ENCODE measurements at regions not wholly inside any gene's neighbourhood (a gene's known extent, or its start where the extent isn't known, plus 50 kb on each side); places are given as distances from the start of the nearest gene placed in this dataset.

GRCh38 chr2:16400127-16400623 is 265.5 kb downstream of the CYRIA start:
- in situ Hi-C loops (cut with MboI; ENCODE audit: low pct_unique_long_range_greater_than_20kb in 2 of 9, low sequenced_read_pairs in 9 of 9, unreplicated experiment in 9 of 9), result no loop called here
- Histone ChIP-seq H3K27ac (no peak overlapping the region), H3K4me3 (no peak overlapping the region), H3K4me1 (replicated peaks in 1 of 2) (peaks cover 0 to 5% of the 10 kb centered on the region in 2 donors)
- 0 to 49% (median 30%) methylated on average over 1 to 5 of the region's 7 CpGs; no CpG with 5 or more reads in 4 of the 10 experiments for WGBS, 10 experiments
- ATAC-seq (replicated peaks in 6 of 8), result peak in 1 of 8 experiments; percentile 36

DNA sequence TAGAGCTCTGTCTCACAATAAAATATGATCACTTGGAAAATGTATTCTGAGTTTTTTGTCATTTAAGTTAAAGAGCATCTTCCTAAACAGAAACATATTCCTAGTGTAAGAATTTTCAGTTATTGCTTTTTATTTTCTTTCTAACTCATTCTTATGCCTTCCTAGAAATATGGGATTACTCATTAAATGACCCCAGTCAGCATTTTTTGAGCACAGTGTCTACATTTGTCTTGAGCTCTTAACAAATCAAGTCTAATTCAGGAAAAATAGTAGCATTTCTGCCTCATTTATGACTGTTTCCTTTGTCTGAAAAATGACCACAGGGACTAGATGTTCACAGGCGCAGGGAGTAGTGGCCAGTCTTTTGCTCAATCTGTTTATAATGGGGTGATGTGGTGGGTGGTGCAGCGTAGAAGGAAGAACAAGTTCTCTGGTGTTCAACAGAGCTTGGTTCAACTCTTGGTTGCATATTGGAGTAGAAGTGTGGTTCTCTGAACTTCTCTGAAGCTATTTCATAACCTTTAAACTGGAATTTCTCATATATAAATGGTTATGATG is 267.1 kb downstream of the CYRIA start:
- 0 to 100% (median 50%) methylated on average over 1 to 2 of the region's 2 CpGs; no CpG with 5 or more reads in 2 of the 10 experiments for WGBS, 10 experiments
- Histone ChIP-seq H3K4me3 (no peak overlapping the region), H3K4me1 (replicated peaks in 1 of 2) (peaks cover 7 to 11% of the 10 kb centered on the region in 2 donors), H3K27ac (no peak overlapping the region)
- in situ Hi-C loops (cut with MboI; ENCODE audit: low pct_unique_long_range_greater_than_20kb in 2 of 9, low sequenced_read_pairs in 9 of 9, unreplicated experiment in 9 of 9), result no loop called here
- ATAC-seq (replicated peaks in 6 of 8), result no peak

DNA sequence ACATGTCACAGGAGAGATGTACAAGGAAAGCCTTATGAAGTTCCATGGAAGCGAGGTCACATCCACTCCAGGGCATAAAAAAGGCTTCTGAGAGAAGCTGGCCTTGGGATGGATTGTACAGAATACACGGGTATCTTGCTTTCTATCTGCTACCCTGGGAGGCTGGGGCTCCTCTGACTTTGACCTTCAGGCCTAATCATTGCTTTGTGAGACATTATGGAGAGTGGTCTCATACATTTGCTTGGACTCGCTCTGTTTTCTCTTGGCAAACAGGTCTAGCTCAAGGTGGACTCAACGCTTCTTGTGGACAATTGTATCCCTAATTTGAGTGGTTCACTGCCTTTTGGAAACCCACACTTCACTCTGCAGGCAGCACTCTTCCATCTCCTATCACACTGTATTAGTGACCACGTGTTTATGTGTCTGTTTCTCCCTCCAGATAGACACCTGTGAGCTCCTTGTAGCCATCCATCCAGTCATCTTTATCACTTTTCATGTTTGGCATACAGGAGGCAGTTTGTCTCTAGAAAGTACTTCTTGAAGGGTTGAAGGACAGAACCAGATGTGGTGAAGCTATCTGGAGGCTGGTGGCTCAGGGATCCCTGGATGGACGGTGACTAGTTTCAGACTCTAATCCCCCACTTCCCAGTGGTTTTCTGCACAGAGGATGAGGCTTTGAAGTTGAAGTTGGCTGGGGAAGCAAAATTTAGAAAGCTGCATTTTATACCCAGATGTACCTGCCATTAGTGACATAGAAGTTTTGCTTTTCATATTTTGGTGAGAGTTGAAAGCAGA is 267.8 kb downstream of the CYRIA start:
- H3K4me3 ChIP-seq, result no peak overlapping the region
- ATAC-seq (replicated peaks in 6 of 8), result no peak
- H3K27ac ChIP-seq, result no peak overlapping the region
- 0 to 92% (median 74%) methylated on average over 1 to 4 of the region's 6 CpGs; no CpG with 5 or more reads in 1 of the 10 experiments for WGBS, 10 experiments
- H3K4me1 ChIP-seq (replicated peaks in 1 of 2), result peaks cover 13 to 15% of the 10 kb centered on the region in 2 donors
- in situ Hi-C loops (cut with MboI; ENCODE audit: low pct_unique_long_range_greater_than_20kb in 2 of 9, low sequenced_read_pairs in 9 of 9, unreplicated experiment in 9 of 9), result no loop called here

GRCh38 chr2:16396986-16397385 is 268.6 kb downstream of the CYRIA start:
- in situ Hi-C loops (cut with MboI; ENCODE audit: low pct_unique_long_range_greater_than_20kb in 2 of 9, low sequenced_read_pairs in 9 of 9, unreplicated experiment in 9 of 9), result no loop called here
- 0 to 83% (median 80%) methylated on average over 1 of the region's 3 CpGs; no CpG with 5 or more reads in 7 of the 10 experiments for WGBS, 10 experiments
- Histone ChIP-seq H3K27ac (no peak overlapping the region), H3K4me3 (no peak overlapping the region), H3K4me1 (replicated peaks in 1 of 2) (peaks cover 14 to 15% of the 10 kb centered on the region in 2 donors)
- no peak for ATAC-seq (replicated peaks in 6 of 8)

DNA sequence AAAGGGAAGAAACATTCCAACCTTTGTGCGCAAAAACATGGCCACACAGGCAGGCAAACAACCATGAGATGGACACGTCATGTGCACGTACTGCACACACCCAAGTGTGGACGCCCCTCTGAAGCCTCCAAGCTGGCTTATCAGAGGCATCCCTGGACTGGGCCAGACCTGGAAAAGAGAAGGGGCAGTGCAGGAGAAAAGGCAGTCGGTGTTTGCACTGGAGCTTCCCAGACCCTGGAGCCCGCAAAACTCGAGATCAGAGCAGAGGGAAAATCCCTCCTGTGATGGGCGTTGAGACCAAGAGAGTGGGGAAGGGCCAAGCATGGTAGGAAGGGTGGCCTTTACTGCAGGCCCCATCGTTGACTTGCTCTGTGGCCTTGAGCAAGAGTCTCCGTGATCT is 269.5 kb downstream of the CYRIA start:
- 34 to 91% (median 58%) methylated on average over 2 to 9 of the region's 10 CpGs; no CpG with 5 or more reads in 3 of the 10 experiments for WGBS, 10 experiments
- Histone ChIP-seq H3K27ac (no peak overlapping the region), H3K4me3 (no peak overlapping the region), H3K4me1 (replicated peaks in 1 of 2) (peaks cover 14 to 15% of the 10 kb centered on the region in 2 donors)
- no peak for ATAC-seq (replicated peaks in 6 of 8)
- in situ Hi-C loops (cut with MboI; ENCODE audit: low pct_unique_long_range_greater_than_20kb in 2 of 9, low sequenced_read_pairs in 9 of 9, unreplicated experiment in 9 of 9), result no loop called here

- Histone ChIP-seq H3K27ac (no peak overlapping the region), H3K4me3 (no peak overlapping the region), H3K4me1 (replicated peaks in 1 of 2) (peaks cover 14 to 15% of the 10 kb centered on the region in 2 donors)
- in situ Hi-C loops (cut with MboI; ENCODE audit: low pct_unique_long_range_greater_than_20kb in 2 of 9, low sequenced_read_pairs in 9 of 9, unreplicated experiment in 9 of 9), result no loop called here
- ATAC-seq (replicated peaks in 6 of 8), result no peak
- WGBS, 10 experiments, result no CpG with 5 or more reads among the region's 1 CpG
Measured at GRCh38 chr2:16395601-16396000, 270.0 kb downstream of the CYRIA start.

- no peak overlapping the region for H3K27ac ChIP-seq
- in situ Hi-C loops (cut with MboI; ENCODE audit: low pct_unique_long_range_greater_than_20kb in 2 of 9, low sequenced_read_pairs in 9 of 9, unreplicated experiment in 9 of 9), result no loop called here
- ATAC-seq (replicated peaks in 6 of 8), result no peak
- no CpG with 5 or more reads among the region's 3 CpGs for WGBS, 10 experiments
- peaks cover 14 to 15% of the 10 kb centered on the region in 2 donors for H3K4me1 ChIP-seq (replicated peaks in 1 of 2)
- no peak overlapping the region for H3K4me3 ChIP-seq
Measured at GRCh38 chr2:16394986-16395550, 270.6 kb downstream of the CYRIA start.

GRCh38 chr2:16394072-16394985 is 271.3 kb downstream of the CYRIA start:
- Histone ChIP-seq H3K4me3 (no peak overlapping the region), H3K4me1 (replicated peaks in 1 of 2) (peaks cover 14 to 15% of the 10 kb centered on the region in 2 donors), H3K27ac (peak overlapping the region in 1 of 2 donors; percentile 35)
- peak in 5 of 8 experiments; percentile 94 to 96 (median 95) for ATAC-seq (replicated peaks in 6 of 8)
- in situ Hi-C loops (cut with MboI; ENCODE audit: low pct_unique_long_range_greater_than_20kb in 2 of 9, low sequenced_read_pairs in 9 of 9, unreplicated experiment in 9 of 9), result no loop called here
- 0 to 100% (median 50%) methylated on average over 1 to 4 of the region's 15 CpGs; no CpG with 5 or more reads in 6 of the 10 experiments for whole genome bisulfite sequencing, 10 experiments

DNA sequence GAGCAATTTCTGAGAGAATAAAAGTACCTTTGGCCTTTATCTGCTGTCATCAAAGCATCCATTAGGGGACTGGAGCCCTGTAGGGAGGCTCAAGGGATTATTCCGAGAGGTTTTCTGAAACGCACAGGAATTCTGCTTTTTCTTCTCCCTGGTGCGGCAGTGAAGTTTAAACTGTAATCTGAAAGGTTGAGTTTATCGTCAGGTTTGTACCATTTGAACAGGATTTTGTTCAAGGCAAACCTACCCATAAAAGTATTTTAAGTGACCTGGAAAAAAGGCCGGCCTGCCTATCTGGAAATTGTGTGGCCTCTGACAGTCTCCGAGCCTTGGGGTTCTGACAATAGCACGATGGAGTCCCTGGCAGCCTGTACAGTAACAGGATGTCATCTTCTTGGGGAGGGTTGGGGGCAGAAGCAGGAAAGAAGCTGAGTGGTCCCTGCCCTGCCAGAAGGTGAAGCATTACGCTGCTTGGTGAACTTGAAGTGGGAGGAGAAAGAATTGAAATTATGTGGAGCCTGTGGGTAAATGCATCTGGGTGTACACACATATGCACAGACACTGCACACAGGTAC is 272.0 kb downstream of the CYRIA start:
- peak overlapping the region in 1 of 2 donors; percentile 35 for H3K27ac ChIP-seq
- ATAC-seq (replicated peaks in 6 of 8), result no peak
- 38 to 68% (median 48%) methylated on average over 3 to 8 of the region's 8 CpGs; no CpG with 5 or more reads in 2 of the 10 experiments for WGBS, 10 experiments
- peaks cover 14 to 15% of the 10 kb centered on the region in 2 donors for H3K4me1 ChIP-seq (replicated peaks in 1 of 2)
- no peak overlapping the region for H3K4me3 ChIP-seq
- in situ Hi-C loops (cut with MboI; ENCODE audit: low pct_unique_long_range_greater_than_20kb in 2 of 9, low sequenced_read_pairs in 9 of 9, unreplicated experiment in 9 of 9), result no loop called here

DNA sequence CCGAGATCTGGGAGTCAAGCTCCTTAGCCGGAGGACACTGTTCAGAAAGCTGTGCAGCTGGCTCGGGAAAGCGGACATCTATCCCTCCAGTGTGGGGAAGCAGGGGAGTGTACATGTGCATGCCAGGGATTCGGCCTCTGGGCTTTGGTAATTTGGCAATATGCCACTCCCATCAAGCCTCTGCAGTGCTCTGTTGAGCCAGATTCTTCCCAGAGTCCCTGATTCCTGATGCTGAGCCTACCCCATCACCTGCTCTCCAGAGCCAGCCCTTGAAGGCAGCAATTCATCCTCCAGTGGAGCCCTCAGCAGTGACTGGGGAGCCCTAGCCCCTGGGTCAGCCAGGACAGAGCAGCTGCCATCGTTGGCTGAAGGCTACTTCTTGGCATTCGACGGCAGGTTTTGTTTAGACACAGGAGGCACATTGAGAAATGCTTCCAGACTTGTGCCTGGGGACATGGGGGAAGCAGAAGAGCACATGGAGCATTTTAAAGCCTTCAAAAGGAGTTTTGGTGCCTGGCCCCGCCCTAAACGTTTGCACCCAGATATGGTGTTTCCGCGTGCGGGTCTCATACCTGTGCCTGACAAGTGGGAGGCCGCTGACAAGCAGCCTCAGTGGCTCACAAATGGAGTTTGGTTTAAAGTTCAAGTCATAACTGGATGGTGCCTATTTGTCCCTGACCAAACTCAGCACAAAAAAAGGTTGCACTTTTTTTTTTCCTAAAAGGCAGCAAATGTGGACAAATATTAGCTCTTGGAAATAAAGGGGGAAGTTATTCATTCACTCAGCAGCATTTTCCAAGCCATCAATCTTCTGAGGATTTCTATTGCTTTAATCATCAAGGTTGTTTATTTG is 272.8 kb downstream of the CYRIA start:
- no peak overlapping the region for H3K27ac ChIP-seq
- H3K4me1 ChIP-seq (replicated peaks in 1 of 2), result peaks cover 14 to 15% of the 10 kb centered on the region in 2 donors
- H3K4me3 ChIP-seq, result no peak overlapping the region
- ATAC-seq (replicated peaks in 6 of 8), result no peak
- in situ Hi-C loops (cut with MboI; ENCODE audit: low pct_unique_long_range_greater_than_20kb in 2 of 9, low sequenced_read_pairs in 9 of 9, unreplicated experiment in 9 of 9), result no loop called here
- 25 to 83% (median 49%) methylated on average over 4 to 9 of the region's 14 CpGs; no CpG with 5 or more reads in 1 of the 10 experiments for WGBS, 10 experiments

DNA sequence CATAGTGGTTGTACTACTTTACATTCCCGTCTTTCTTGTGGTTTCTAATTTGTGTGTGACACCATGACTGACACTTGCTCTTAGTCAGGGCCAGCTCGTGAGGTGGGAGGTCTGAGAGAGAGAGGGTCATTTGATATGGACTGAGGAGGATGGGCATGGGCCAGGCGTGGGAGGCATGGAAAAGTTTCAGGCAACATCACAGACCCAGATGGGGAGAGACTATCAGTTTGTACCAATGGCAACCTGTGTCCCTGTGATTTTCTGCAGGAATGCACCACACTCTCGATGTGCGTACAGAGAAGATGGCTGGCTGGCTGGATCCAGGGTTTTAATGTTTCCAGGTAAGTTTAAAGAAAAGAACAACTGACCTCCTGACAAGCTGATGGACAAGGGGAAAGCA is 273.6 kb downstream of the CYRIA start:
- H3K27ac ChIP-seq, result no peak overlapping the region
- peaks cover 14 to 15% of the 10 kb centered on the region in 2 donors for H3K4me1 ChIP-seq (replicated peaks in 1 of 2)
- no peak for ATAC-seq (replicated peaks in 6 of 8)
- no peak overlapping the region for H3K4me3 ChIP-seq
- 10 to 100% (median 92%) methylated on average over 1 to 5 of the region's 5 CpGs; no CpG with 5 or more reads in 1 of the 10 experiments for WGBS, 10 experiments
- in situ Hi-C loops (cut with MboI; ENCODE audit: low pct_unique_long_range_greater_than_20kb in 2 of 9, low sequenced_read_pairs in 9 of 9, unreplicated experiment in 9 of 9), result no loop called here

Data from motor neuron (in vitro differentiated cells).